A673 (cell line): ENCODE measurements at regions not wholly inside any gene's neighbourhood (a gene's known extent, or its start where the extent isn't known, plus 50 kb on each side); places are given as distances from the start of the nearest gene placed in this dataset.

ENCODE experiments used
- BruUV-seq: library from RNA; stranded (reverse); fragments of 400-500 nt; replicated peaks from 2 replicates; lab custom pipeline; 2021; lab: Mats Ljungman, UMichigan
- CTCF ChIA-PET: fragments of 300-600 bp; sonication (Branson Sonifier 250); formaldehyde crosslinking; loops from one replicate; lab custom pipeline; 2022; ENCODE audit warnings: antibody characterized with exemption; lab: Charles Lee
- POLR2A ChIA-PET: fragments of 300-600 bp; sonication (Branson Sonifier 250); formaldehyde crosslinking; loops from one replicate; lab custom pipeline; 2022; ENCODE audit warnings: antibody characterized with exemption; ENCODE audit not compliant: low non-redundant PET; lab: Charles Lee
- DNase-seq: peaks from one replicate; pipeline ENCODE4 v3.0.0-alpha.2; 2015; ENCODE audit warnings: low spot score
- H3K27ac ChIP-seq: fragments of 200-600 bp; sonication (generic); 2 replicates; pipeline ENCODE4 v1.5.1; 2016; ENCODE audit warnings: mixed run types, low read depth, mild to moderate bottlenecking, mixed read lengths, antibody characterized with exemption, low read length; ENCODE audit not compliant: poor library complexity, severe bottlenecking
- H3K27me3 ChIP-seq: fragments of 200-600 bp; sonication (generic); replicated peaks from 2 replicates; pipeline ENCODE4 v1.6.1; 2017; ENCODE audit warnings: mixed run types, low read depth, mild to moderate bottlenecking, mixed read lengths, antibody characterized with exemption, low read length; ENCODE audit not compliant: insufficient read depth, poor library complexity
- H3K36me3 ChIP-seq: fragments of 200-600 bp; sonication (generic); 2 replicates; pipeline ENCODE4 v1.6.1; 2016; ENCODE audit warnings: mixed run types, mild to moderate bottlenecking, mixed read lengths, antibody characterized with exemption, low read length; ENCODE audit not compliant: insufficient read depth, poor library complexity, severe bottlenecking
- H3K4me1 ChIP-seq: fragments of 200-600 bp; sonication (generic); 2 replicates; pipeline ENCODE4 v1.6.1; 2017; ENCODE audit warnings: mixed run types, mild to moderate bottlenecking, mixed read lengths, antibody characterized with exemption, low read length; ENCODE audit not compliant: insufficient read depth, poor library complexity, severe bottlenecking
- H3K4me3 ChIP-seq: fragments of 200-600 bp; sonication (generic); 2 replicates; pipeline ENCODE4 v1.5.1; 2016; ENCODE audit warnings: low read depth, mixed run types, mild to moderate bottlenecking, mixed read lengths, low read length; ENCODE audit not compliant: poor library complexity, severe bottlenecking
- H3K9me3 ChIP-seq: fragments of 200-600 bp; sonication (generic); 2 replicates; pipeline ENCODE4 v1.6.1; 2016; ENCODE audit warnings: mixed run types, low read depth, mild to moderate bottlenecking, mixed read lengths, antibody characterized with exemption, low read length; ENCODE audit not compliant: poor library complexity, severe bottlenecking
- CTCF ChIP-seq: fragments of 300-800, 200-600 bp; sonication (generic); conservative IDR thresholded peaks from 2 replicates; pipeline ENCODE4 v1.5.1; 2017; ENCODE audit warnings: low read depth, mild to moderate bottlenecking, antibody characterized with exemption, low read length, moderate library complexity, mixed read lengths
- EZH2 ChIP-seq: fragments of 200-600 bp; sonication (generic); IDR thresholded peaks from 2 replicates; pipeline ENCODE4 v1.6.1; 2017; ENCODE audit warnings: borderline replicate concordance, low read depth, mild to moderate bottlenecking, mixed read lengths, antibody characterized with exemption, low read length; ENCODE audit not compliant: poor library complexity, severe bottlenecking
- intact Hi-C: fragments of 100-400 bp; cut with micrococcal nuclease; formaldehyde crosslinking; loops from one replicate; pipeline ENCODE4 v1.10.0; 2022; ENCODE audit not compliant: unreplicated experiment

DNA sequence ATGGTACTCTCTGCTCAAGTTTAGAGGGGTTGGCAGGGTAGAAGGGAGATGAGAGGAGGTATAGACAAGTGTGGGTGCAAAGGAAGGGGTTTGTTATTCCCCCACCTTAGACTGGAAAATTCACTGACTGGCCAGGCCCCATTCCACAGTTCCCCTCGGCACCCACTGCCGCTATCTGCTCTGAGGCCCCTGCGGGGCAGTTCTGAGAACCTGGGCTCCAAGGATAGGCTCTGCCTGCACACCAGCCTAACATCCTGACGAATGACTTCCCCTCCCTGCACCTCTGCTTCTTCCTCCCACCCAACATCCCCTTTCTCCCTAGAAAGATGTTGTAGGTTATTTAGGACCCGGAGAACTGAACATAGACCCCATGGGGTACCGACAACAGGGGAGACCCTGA is 303.9 kb upstream of the HDAC4 start:
- ChIA-PET POLR2A (no interaction called here), CTCF (no interaction called here)
- H3K4me1 ChIP-seq, result no peaks in the 10 kb centered on the region
- no peak for TF ChIP-seq EZH2
- no peak for TF ChIP-seq CTCF
- intact Hi-C loops, result no loop called here
- H3K4me3 ChIP-seq, result no peak overlapping the region
- no TSS peak for BruUV-seq
- H3K27ac ChIP-seq, result no peak overlapping the region
- no peaks in the 10 kb centered on the region for H3K27me3 ChIP-seq
- H3K9me3 ChIP-seq, result peaks cover 3% of the 10 kb centered on the region
- no peak for DNase-seq
- no peaks in the 10 kb centered on the region for H3K36me3 ChIP-seq

DNA sequence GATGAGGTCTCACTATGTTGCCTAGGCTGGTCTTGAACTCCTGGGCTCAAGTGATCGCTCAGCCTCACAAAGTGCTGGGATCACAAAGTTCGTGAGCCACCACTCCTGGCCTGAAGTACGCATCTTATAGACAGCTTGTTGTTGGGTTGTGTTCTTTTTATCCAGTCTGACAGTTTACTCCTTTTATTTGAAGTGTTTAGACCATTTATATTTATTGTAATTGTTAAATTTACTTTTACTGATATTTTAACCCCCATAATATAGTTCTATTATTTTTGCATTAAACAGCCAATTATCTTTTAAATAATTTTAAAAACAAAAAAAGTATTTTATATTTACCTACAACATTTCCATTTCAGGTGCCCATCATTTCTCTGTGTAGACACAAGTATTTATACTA is 303.0 kb upstream of the HDAC4 start:
- TF ChIP-seq EZH2, result no peak
- TF ChIP-seq CTCF, result no peak
- intact Hi-C loops, result no loop called here
- Histone ChIP-seq H3K27me3 (no peaks in the 10 kb centered on the region), H3K4me3 (no peak overlapping the region), H3K4me1 (no peaks in the 10 kb centered on the region), H3K9me3 (peaks cover 3% of the 10 kb centered on the region), H3K36me3 (no peaks in the 10 kb centered on the region), H3K27ac (no peak overlapping the region)
- CTCF ChIA-PET, result no interaction called here
- POLR2A ChIA-PET, result no interaction called here
- BruUV-seq, result no TSS peak
- no peak for DNase-seq

DNA sequence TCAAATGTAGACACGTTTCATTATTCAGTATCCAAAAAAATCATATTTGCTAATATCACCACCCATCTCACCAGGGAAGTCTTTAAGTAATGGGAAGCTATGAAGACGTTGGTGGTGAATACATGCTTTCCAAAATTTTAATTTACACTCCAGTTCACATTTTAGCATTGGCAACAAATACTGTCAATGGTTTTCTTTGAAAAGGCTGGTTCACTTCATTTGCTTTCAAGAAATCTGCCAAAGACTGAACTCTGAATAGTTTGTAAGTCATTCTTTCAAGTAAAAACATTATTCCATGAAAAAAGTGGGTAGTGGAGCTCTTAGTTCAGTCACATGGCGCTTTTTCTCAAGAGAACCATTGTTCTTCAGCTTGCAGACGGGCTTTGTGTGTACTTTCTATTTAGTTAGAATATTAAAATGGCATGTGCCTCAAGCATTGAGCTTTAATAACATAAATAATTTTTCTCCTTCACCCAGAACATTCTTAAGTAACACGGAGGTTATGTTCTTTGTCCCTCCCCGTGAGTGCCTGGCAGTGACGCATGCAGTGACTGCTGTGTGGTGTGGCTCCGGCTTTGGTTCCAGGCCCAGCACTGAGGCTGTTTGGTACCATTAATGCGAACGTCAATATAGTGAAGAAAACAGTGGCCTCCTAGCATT is 300.0 kb upstream of the HDAC4 start:
- DNase-seq, result no peak
- ChIA-PET CTCF (no interaction called here), POLR2A (interaction anchor here (0.6 kb wide), 1 partner anchor 42 kb away, joined by 4 read pairs; no protein-coding TSS in a partner anchor)
- BruUV-seq, result no TSS peak
- intact Hi-C loops, result no loop called here
- Histone ChIP-seq H3K36me3 (no peaks in the 10 kb centered on the region), H3K9me3 (peaks cover 3% of the 10 kb centered on the region), H3K27me3 (no peaks in the 10 kb centered on the region), H3K4me3 (no peak overlapping the region), H3K27ac (no peak overlapping the region), H3K4me1 (no peaks in the 10 kb centered on the region)
- TF ChIP-seq CTCF, result no peak
- TF ChIP-seq EZH2, result no peak
